Neuron (in vitro differentiated cells): ENCODE measurements at regions not wholly inside any gene's neighbourhood (a gene's known extent, or its start where the extent isn't known, plus 50 kb on each side); places are given as distances from the start of the nearest gene placed in this dataset.

ENCODE experiments used
- H2AFZ ChIP-seq: one replicate; pipeline ENCODE4 v1.6.1; 2013; ENCODE audit warnings: low read depth, mild to moderate bottlenecking, inconsistent platforms, low read length, moderate library complexity
- H3K27me3 ChIP-seq: one replicate; pipeline ENCODE4 v1.6.1; 2013; ENCODE audit warnings: low read length; ENCODE audit not compliant: insufficient read depth
- H3K36me3 ChIP-seq: one replicate; pipeline ENCODE4 v1.6.1; 2013; ENCODE audit warnings: low read length; ENCODE audit not compliant: insufficient read depth
- H3K4me1 ChIP-seq: one replicate; pipeline ENCODE4 v1.6.1; 2013; ENCODE audit warnings: low read length; ENCODE audit not compliant: insufficient read depth
- H3K4me3 ChIP-seq: 2 replicates; pipeline ENCODE4 v1.5.1; 2013; ENCODE audit warnings: mild to moderate bottlenecking, low read length, moderate library complexity
- H3K9me3 ChIP-seq: one replicate; pipeline ENCODE4 v1.6.1; 2013; ENCODE audit warnings: low read length

GRCh38 chr1:38624336-38625039 is 235.1 kb downstream of the RRAGC start:
- H3K27me3 ChIP-seq = peaks cover 2% of the 10 kb centered on the region
- no peak overlapping the region for H2AFZ ChIP-seq
- H3K4me1 ChIP-seq = no peaks in the 10 kb centered on the region
- H3K36me3 ChIP-seq = no peaks in the 10 kb centered on the region
- no peaks in the 10 kb centered on the region for H3K9me3 ChIP-seq
- no peak overlapping the region for H3K4me3 ChIP-seq

GRCh38 chr1:38623529-38623928 is 236.0 kb downstream of the RRAGC start:
- H3K9me3 ChIP-seq = no peaks in the 10 kb centered on the region
- H3K4me1 ChIP-seq = no peaks in the 10 kb centered on the region
- H3K36me3 ChIP-seq = no peaks in the 10 kb centered on the region
- no peak overlapping the region for H2AFZ ChIP-seq
- H3K27me3 ChIP-seq = peaks cover 2% of the 10 kb centered on the region
- no peak overlapping the region for H3K4me3 ChIP-seq

- Histone ChIP-seq H3K9me3 (no peaks in the 10 kb centered on the region), H3K27me3 (peaks cover 2% of the 10 kb centered on the region), H3K4me1 (no peaks in the 10 kb centered on the region), H3K4me3 (no peak overlapping the region), H2AFZ (no peak overlapping the region), H3K36me3 (no peaks in the 10 kb centered on the region)
Observed at GRCh38 chr1:38622197-38622596, 237.4 kb downstream of the RRAGC start.

GRCh38 chr1:38616846-38617245 is 242.7 kb downstream of the RRAGC start:
- H2AFZ ChIP-seq = no peak overlapping the region
- no peaks in the 10 kb centered on the region for H3K27me3 ChIP-seq
- no peak overlapping the region for H3K4me3 ChIP-seq
- H3K9me3 ChIP-seq = no peaks in the 10 kb centered on the region
- no peaks in the 10 kb centered on the region for H3K36me3 ChIP-seq
- H3K4me1 ChIP-seq = no peaks in the 10 kb centered on the region

- Histone ChIP-seq H3K4me3 (no peak overlapping the region), H2AFZ (no peak overlapping the region), H3K27me3 (no peaks in the 10 kb centered on the region), H3K9me3 (no peaks in the 10 kb centered on the region), H3K36me3 (no peaks in the 10 kb centered on the region), H3K4me1 (no peaks in the 10 kb centered on the region)
Observed at GRCh38 chr1:38615680-38616079, 243.9 kb downstream of the RRAGC start.

- Histone ChIP-seq H3K9me3 (no peaks in the 10 kb centered on the region), H3K27me3 (no peaks in the 10 kb centered on the region), H3K36me3 (no peaks in the 10 kb centered on the region), H3K4me3 (no peak overlapping the region), H3K4me1 (no peaks in the 10 kb centered on the region), H2AFZ (no peak overlapping the region)
Observed at GRCh38 chr1:38614861-38615260, 244.7 kb downstream of the RRAGC start.

- no peak overlapping the region for H3K4me3 ChIP-seq
- H3K9me3 ChIP-seq = no peaks in the 10 kb centered on the region
- no peak overlapping the region for H2AFZ ChIP-seq
- H3K36me3 ChIP-seq = no peaks in the 10 kb centered on the region
- no peaks in the 10 kb centered on the region for H3K4me1 ChIP-seq
- H3K27me3 ChIP-seq = no peaks in the 10 kb centered on the region
Observed at GRCh38 chr1:38613996-38614395, 245.6 kb downstream of the RRAGC start.

- Histone ChIP-seq H3K4me3 (no peak overlapping the region), H3K4me1 (peaks cover 6% of the 10 kb centered on the region), H2AFZ (no peak overlapping the region), H3K9me3 (no peaks in the 10 kb centered on the region), H3K36me3 (no peaks in the 10 kb centered on the region), H3K27me3 (no peaks in the 10 kb centered on the region)
Observed at GRCh38 chr1:38612951-38613350, 246.6 kb downstream of the RRAGC start.

- no peak overlapping the region for H3K4me3 ChIP-seq
- H3K27me3 ChIP-seq = no peaks in the 10 kb centered on the region
- H3K36me3 ChIP-seq = no peaks in the 10 kb centered on the region
- peaks cover 6% of the 10 kb centered on the region for H3K4me1 ChIP-seq
- H3K9me3 ChIP-seq = no peaks in the 10 kb centered on the region
- no peak overlapping the region for H2AFZ ChIP-seq
Observed at GRCh38 chr1:38611664-38612211, 247.8 kb downstream of the RRAGC start.

- H3K4me3 ChIP-seq = no peak overlapping the region
- no peaks in the 10 kb centered on the region for H3K9me3 ChIP-seq
- H3K36me3 ChIP-seq = no peaks in the 10 kb centered on the region
- H3K4me1 ChIP-seq = peaks cover 6% of the 10 kb centered on the region
- no peaks in the 10 kb centered on the region for H3K27me3 ChIP-seq
- no peak overlapping the region for H2AFZ ChIP-seq
Observed at GRCh38 chr1:38609166-38610025, 250.2 kb downstream of the RRAGC start.

GRCh38 chr1:38608202-38608864 is 251.2 kb downstream of the RRAGC start:
- Histone ChIP-seq H3K4me3 (no peak overlapping the region), H3K36me3 (no peaks in the 10 kb centered on the region), H3K27me3 (no peaks in the 10 kb centered on the region), H3K9me3 (no peaks in the 10 kb centered on the region), H3K4me1 (peaks cover 6% of the 10 kb centered on the region), H2AFZ (no peak overlapping the region)

GRCh38 chr1:38607526-38607925 is 252.0 kb downstream of the RRAGC start:
- Histone ChIP-seq H3K27me3 (no peaks in the 10 kb centered on the region), H3K4me3 (no peak overlapping the region), H2AFZ (no peak overlapping the region), H3K36me3 (no peaks in the 10 kb centered on the region), H3K4me1 (peaks cover 6% of the 10 kb centered on the region), H3K9me3 (no peaks in the 10 kb centered on the region)

- H3K36me3 ChIP-seq = no peaks in the 10 kb centered on the region
- no peaks in the 10 kb centered on the region for H3K9me3 ChIP-seq
- H3K27me3 ChIP-seq = no peaks in the 10 kb centered on the region
- H3K4me1 ChIP-seq = peaks cover 6% of the 10 kb centered on the region
- H3K4me3 ChIP-seq = no peak overlapping the region
- H2AFZ ChIP-seq = no peak overlapping the region
Observed at GRCh38 chr1:38605063-38605462, 254.5 kb downstream of the RRAGC start.
